ENCODE measurements at regions not wholly inside any gene's neighbourhood (a gene's known extent, or its start where the extent isn't known, plus 50 kb on each side); places are given as distances from the start of the nearest gene placed in this dataset.
A peak's percentile ranks its signal among the peaks of the same experiment; 100 is the strongest.

GRCh38 chr19:5253406-5254110, 87.1 kb downstream of the PTPRS start (continued):
- TF ChIP-seq CTCF (CRISPR knock-in tag; IDR thresholded peaks at IDR 0.05) (peak; percentile 39; the same call in 1 of the 2 replicates), THAP11 (CRISPR knock-in tag; IDR thresholded peaks at IDR 0.05) (no peak), ZBTB44 (CRISPR knock-in tag; IDR thresholded peaks at IDR 0.05) (no peak), SRSF1 (optimal IDR thresholded peaks at IDR 0.05; ENCODE audit: low read depth, low read length) (no peak), TEF (CRISPR knock-in tag; IDR thresholded peaks at IDR 0.05) (no peak), ZNF574 (CRISPR knock-in tag; IDR thresholded peaks at IDR 0.05) (no peak), PHF5A (CRISPR knock-in tag; IDR thresholded peaks at IDR 0.05; ENCODE audit: low read depth, unreplicated experiment) (no peak), ZFP36 (IDR thresholded peaks at IDR 0.05; ENCODE audit: borderline replicate concordance, low read depth, low read length, partially characterized antibody) (no peak), NFIC (IDR thresholded peaks at IDR 0.05; ENCODE audit: low read length) (no peak), FOXA1 (IDR thresholded peaks at IDR 0.05) (no peak), FOXA1 (CRISPR knock-in tag; IDR thresholded peaks at IDR 0.05) (peak; percentile 54; the same call in 1 of the 2 replicates), ZZZ3 (CRISPR knock-in tag; IDR thresholded peaks at IDR 0.05; ENCODE audit: borderline replicate concordance) (no peak), REL (CRISPR knock-in tag; conservative IDR thresholded peaks at IDR 0.05) (no peak), HINFP (CRISPR knock-in tag; IDR thresholded peaks at IDR 0.05; ENCODE audit: low read depth) (no peak), SNAI1 (CRISPR knock-in tag; IDR thresholded peaks at IDR 0.05; ENCODE audit: borderline replicate concordance) (no peak), RBAK (CRISPR knock-in tag; IDR thresholded peaks at IDR 0.05) (peak; percentile 99), PRPF4 (IDR thresholded peaks at IDR 0.05; ENCODE audit: low read depth, low read length, poor library complexity, severe bottlenecking) (no peak), BCLAF1 (IDR thresholded peaks at IDR 0.05) (no peak), ELF3 (CRISPR knock-in tag; IDR thresholded peaks at IDR 0.05) (peak; percentile 62)

Data from HepG2 (cell line).